GM13976 (cell line): ENCODE measurements at regions not wholly inside any gene's neighbourhood (a gene's known extent, or its start where the extent isn't known, plus 50 kb on each side); places are given as distances from the start of the nearest gene placed in this dataset.

ENCODE experiments used
- DNase-seq: peaks from one replicate; pipeline ENCODE4 v3.0.0; 2012; ENCODE audit warnings: low spot score
- in situ Hi-C: fragments of 300-500 bp; cut with MboI; formaldehyde crosslinking; loops from one replicate; pipeline ENCODE4 v1.12.0; 2022; ENCODE audit warnings: low sequenced_read_pairs, mixed read lengths, inconsistent platforms; ENCODE audit not compliant: unreplicated experiment
- TF ChIP-seq, protein P1 (sequence below): IDR thresholded peaks from 2 replicates; pipeline ENCODE4 v1.5.1; 2012; ENCODE audit warnings: borderline replicate concordance, mild to moderate bottlenecking; ENCODE audit not compliant: insufficient read depth; ENCODE audit errors: extremely low read depth, missing control alignments, control extremely low read depth

GRCh38 chr22:22040472-22040871 is 57.9 kb upstream of the TOP3B start:
- TF ChIP-seq, protein P1, sequence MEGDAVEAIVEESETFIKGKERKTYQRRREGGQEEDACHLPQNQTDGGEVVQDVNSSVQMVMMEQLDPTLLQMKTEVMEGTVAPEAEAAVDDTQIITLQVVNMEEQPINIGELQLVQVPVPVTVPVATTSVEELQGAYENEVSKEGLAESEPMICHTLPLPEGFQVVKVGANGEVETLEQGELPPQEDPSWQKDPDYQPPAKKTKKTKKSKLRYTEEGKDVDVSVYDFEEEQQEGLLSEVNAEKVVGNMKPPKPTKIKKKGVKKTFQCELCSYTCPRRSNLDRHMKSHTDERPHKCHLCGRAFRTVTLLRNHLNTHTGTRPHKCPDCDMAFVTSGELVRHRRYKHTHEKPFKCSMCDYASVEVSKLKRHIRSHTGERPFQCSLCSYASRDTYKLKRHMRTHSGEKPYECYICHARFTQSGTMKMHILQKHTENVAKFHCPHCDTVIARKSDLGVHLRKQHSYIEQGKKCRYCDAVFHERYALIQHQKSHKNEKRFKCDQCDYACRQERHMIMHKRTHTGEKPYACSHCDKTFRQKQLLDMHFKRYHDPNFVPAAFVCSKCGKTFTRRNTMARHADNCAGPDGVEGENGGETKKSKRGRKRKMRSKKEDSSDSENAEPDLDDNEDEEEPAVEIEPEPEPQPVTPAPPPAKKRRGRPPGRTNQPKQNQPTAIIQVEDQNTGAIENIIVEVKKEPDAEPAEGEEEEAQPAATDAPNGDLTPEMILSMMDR, result no peak
- no peak for DNase-seq
- in situ Hi-C loops, result no loop called here

- in situ Hi-C loops, result loop anchor here (10.0 kb wide), 1 partner anchor 165 kb away; no protein-coding TSS in a partner anchor
- no peak for DNase-seq
- TF ChIP-seq, protein P1, result no peak
These were observed 56.9 kb upstream of the TOP3B start for GRCh38 chr22:22039286-22040074.

DNA sequence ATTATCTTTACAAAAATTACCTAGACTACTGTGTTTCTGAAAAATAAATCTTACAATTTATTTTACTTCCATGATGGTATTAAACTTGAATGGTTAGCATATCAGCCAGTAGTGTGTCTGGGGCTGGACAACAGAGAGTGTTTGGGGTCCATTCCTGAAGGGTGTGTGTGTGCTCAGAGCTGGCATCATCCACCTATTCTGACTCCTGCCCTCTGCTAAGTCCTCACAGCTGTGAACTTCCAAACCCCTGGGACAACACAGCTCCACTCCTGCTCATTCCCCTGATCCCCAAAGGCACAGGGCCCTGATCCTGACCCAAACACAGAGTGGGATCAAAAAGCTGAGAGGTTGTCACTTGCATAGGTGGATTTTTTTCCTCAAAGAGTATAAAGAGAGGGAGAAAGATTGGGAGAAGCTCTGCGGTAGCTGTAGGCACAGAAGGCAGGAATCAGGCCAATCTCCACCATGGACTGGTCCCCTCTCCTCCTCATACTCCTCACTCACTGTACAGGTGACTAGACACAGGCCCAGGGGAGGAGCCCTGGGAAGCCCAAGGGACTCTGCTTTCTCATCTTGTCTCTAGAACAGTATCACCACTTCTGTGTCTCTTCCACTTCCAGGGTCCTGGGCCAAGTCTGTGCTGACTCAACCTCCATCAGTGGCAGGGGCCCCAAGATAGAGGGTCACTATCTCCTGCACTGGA is 55.7 kb upstream of the TOP3B start:
- in situ Hi-C loops, result loop anchor here (10.0 kb wide), 1 partner anchor 166 kb away; no protein-coding TSS in a partner anchor
- TF ChIP-seq, protein P1, result no peak
- DNase-seq, result no peak

DNA sequence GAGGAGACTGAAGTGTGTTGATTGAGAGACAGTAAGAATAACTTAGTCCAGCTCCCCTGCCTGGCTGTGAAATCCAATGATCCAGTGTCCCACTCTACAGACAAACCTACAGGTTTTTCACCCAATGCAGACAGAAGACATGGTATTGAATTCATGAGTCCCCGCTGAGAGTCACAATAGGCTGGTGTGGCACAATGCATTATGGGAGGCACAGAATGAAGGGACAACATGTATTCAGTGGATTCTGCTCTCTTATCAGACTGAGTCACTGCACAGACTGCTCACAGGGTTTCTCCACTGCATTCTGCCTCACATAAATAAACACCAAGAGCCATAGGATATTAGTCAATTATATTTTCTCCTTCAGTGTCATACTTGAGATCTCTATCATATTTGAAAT is 55.2 kb upstream of the TOP3B start:
- TF ChIP-seq, protein P1, result no peak
- in situ Hi-C loops, result loop anchor here (10.0 kb wide), 1 partner anchor 167 kb away; no protein-coding TSS in a partner anchor
- no peak for DNase-seq

DNA sequence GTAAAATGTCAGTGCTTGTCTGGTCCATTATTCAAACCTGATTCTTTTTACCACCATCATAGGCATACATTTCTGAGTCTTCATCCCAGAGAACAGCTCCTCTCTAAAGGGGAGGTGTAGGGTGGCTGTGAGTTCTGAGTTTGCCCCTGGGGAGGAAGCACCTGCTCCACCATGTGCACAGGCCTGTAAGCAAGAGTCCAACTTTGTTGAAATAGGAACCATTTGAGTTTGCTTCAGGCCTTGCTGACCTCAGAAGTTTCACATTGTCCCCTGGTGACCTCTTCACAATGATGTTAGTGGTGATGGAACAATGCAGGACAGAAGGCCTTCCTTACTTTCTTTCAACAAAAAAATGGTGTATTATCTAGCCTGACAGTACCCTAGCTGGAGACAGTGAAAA is 54.6 kb upstream of the TOP3B start:
- DNase-seq, result no peak
- in situ Hi-C loops, result loop anchor here (10.0 kb wide), 1 partner anchor 168 kb away; no protein-coding TSS in a partner anchor
- TF ChIP-seq, protein P1, result no peak

DNA sequence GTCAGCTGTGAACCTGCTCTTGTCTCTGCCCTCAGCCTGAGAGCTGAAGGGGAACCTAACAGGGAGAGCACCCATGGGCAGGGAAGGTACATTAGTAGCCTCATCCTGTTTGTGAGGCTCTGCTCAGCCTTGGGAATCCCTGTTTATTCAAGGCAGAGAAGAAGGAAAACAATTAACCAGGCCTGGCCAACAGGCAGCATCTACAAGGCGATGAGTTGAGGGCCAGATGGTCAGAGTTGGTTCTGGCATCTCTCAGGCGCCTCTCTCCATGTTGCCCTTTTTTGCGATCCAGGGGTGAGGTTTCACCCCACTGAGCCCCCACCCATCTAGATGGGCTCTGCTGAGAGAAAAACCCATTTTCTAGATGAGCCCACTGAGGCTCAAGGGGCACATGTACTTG is 54.0 kb upstream of the TOP3B start:
- in situ Hi-C loops, result loop anchor here (10.0 kb wide), 1 partner anchor 168 kb away; no protein-coding TSS in a partner anchor
- no peak for DNase-seq
- TF ChIP-seq, protein P1, result no peak
